Neural cell (in vitro differentiated cells): ENCODE measurements at regions not wholly inside any gene's neighbourhood (a gene's known extent, or its start where the extent isn't known, plus 50 kb on each side); places are given as distances from the start of the nearest gene placed in this dataset.

ENCODE experiments used
- H2AFZ ChIP-seq: fragments of 200-600, 300-800 bp; sonication (generic), shearing (Covaris generic); 2 replicates; pipeline ENCODE4 v1.6.0; 2014; ENCODE audit warnings: low read depth, mild to moderate bottlenecking, antibody characterized with exemption, low read length, moderate library complexity
- H3F3A ChIP-seq: fragments of 200-600 bp; shearing (Covaris generic); 2 replicates; pipeline ENCODE4 v1.6.1; 2016; ENCODE audit warnings: mild to moderate bottlenecking, moderate library complexity, mixed read lengths, antibody characterized with exemption, low read length; ENCODE audit not compliant: insufficient read depth, poor library complexity, severe bottlenecking
- H3K27ac ChIP-seq: fragments of 200-600, 300-800 bp; sonication (generic), shearing (Covaris generic); 2 replicates; pipeline ENCODE4 v1.5.1; 2014; ENCODE audit warnings: mild to moderate bottlenecking, low read length, moderate library complexity
- H3K27me3 ChIP-seq: fragments of 300-800, 200-600 bp; sonication (generic), shearing (Covaris generic); 2 replicates; pipeline ENCODE4 v1.6.0; 2014; ENCODE audit warnings: mild to moderate bottlenecking, low read depth, low read length, moderate library complexity; ENCODE audit not compliant: insufficient read depth
- H3K36me3 ChIP-seq: fragments of 300-800, 200-600 bp; sonication (generic), shearing (Covaris generic); 2 replicates; pipeline ENCODE4 v1.5.1; 2014; ENCODE audit warnings: mild to moderate bottlenecking, antibody characterized with exemption, low read length, moderate library complexity; ENCODE audit not compliant: insufficient read depth
- H3K4me2 ChIP-seq: fragments of 300-800, 200-600 bp; sonication (generic), shearing (Covaris generic); 2 replicates; pipeline ENCODE4 v1.6.0; 2014; ENCODE audit warnings: mild to moderate bottlenecking, low read length
- H3K4me3 ChIP-seq: fragments of 300-800, 200-600 bp; sonication (generic), shearing (Covaris generic); 2 replicates; pipeline ENCODE4 v1.5.1; 2014; ENCODE audit warnings: mild to moderate bottlenecking, low read length, moderate library complexity
- H3K79me2 ChIP-seq: fragments of 200-600 bp; shearing (Covaris generic); replicated peaks from 2 replicates; pipeline ENCODE4 v1.6.0; 2014; ENCODE audit warnings: mild to moderate bottlenecking, low read length, moderate library complexity; ENCODE audit not compliant: insufficient read depth
- H3K9ac ChIP-seq: fragments of 300-800, 200-600 bp; sonication (generic), shearing (Covaris generic); 2 replicates; pipeline ENCODE4 v1.6.1; 2016; ENCODE audit warnings: mild to moderate bottlenecking, low read length, mixed read lengths
- H3K9me2 ChIP-seq: fragments of 200-600 bp; shearing (Covaris generic); 2 replicates; pipeline ENCODE4 v1.6.1; 2016; ENCODE audit warnings: mild to moderate bottlenecking, low read length, mixed read lengths; ENCODE audit not compliant: insufficient read depth
- H3K9me3 ChIP-seq: fragments of 200-600, 300-800 bp; sonication (generic), shearing (Covaris generic); 2 replicates; pipeline ENCODE4 v1.6.1; 2016; ENCODE audit warnings: mild to moderate bottlenecking, mixed run types, low read length, moderate library complexity, mixed read lengths
- H4K20me1 ChIP-seq: fragments of 200-600 bp; shearing (Covaris generic); 2 replicates; pipeline ENCODE4 v1.6.1; 2016; ENCODE audit warnings: mild to moderate bottlenecking, mixed run types; ENCODE audit not compliant: insufficient read depth
- EP300 ChIP-seq: fragments of 450-650 bp; conservative IDR thresholded peaks from 2 replicates; pipeline ENCODE4 v1.6.1; 2014; ENCODE audit warnings: antibody characterized with exemption, mild to moderate bottlenecking, moderate library complexity; ENCODE audit not compliant: poor library complexity, severe bottlenecking
- EZH2 ChIP-seq: fragments of 200-600, 300-800 bp; shearing (Covaris generic), sonication (generic); IDR thresholded peaks from 2 replicates; pipeline ENCODE4 v1.6.1; 2014; ENCODE audit warnings: antibody characterized with exemption, low read length, borderline replicate concordance, mild to moderate bottlenecking; ENCODE audit not compliant: insufficient read depth, poor library complexity, severe bottlenecking
- MXI1 ChIP-seq: fragments of 450-650 bp; conservative IDR thresholded peaks from 2 replicates; pipeline ENCODE4 v1.6.1; 2014; ENCODE audit warnings: antibody characterized with exemption, mild to moderate bottlenecking; ENCODE audit not compliant: poor library complexity, severe bottlenecking
- POLR2AphosphoS5 ChIP-seq: IDR thresholded peaks from 2 replicates; pipeline ENCODE4 v1.6.1; 2012
- RAD21 ChIP-seq: fragments of 450-650 bp; conservative IDR thresholded peaks from 2 replicates; pipeline ENCODE4 v1.6.1; 2014; ENCODE audit warnings: antibody characterized with exemption, mild to moderate bottlenecking, moderate library complexity
- SMC3 ChIP-seq: fragments of 450-650 bp; conservative IDR thresholded peaks from 2 replicates; pipeline ENCODE4 v1.6.1; 2014; ENCODE audit warnings: antibody characterized with exemption, mild to moderate bottlenecking, moderate library complexity; ENCODE audit not compliant: poor library complexity
- TAF1 ChIP-seq: IDR thresholded peaks from 2 replicates; pipeline ENCODE4 v1.6.1; 2012; ENCODE audit warnings: low read depth
- TF ChIP-seq, protein P1 (sequence below): IDR thresholded peaks from 2 replicates; pipeline ENCODE4 v1.6.1; 2012; ENCODE audit warnings: borderline replicate concordance
- TF ChIP-seq, protein P2 (sequence below): fragments of 450-650 bp; IDR thresholded peaks from 2 replicates; pipeline ENCODE4 v1.5.1; 2014; ENCODE audit warnings: antibody characterized with exemption, mild to moderate bottlenecking, moderate library complexity; ENCODE audit not compliant: poor library complexity, severe bottlenecking

DNA sequence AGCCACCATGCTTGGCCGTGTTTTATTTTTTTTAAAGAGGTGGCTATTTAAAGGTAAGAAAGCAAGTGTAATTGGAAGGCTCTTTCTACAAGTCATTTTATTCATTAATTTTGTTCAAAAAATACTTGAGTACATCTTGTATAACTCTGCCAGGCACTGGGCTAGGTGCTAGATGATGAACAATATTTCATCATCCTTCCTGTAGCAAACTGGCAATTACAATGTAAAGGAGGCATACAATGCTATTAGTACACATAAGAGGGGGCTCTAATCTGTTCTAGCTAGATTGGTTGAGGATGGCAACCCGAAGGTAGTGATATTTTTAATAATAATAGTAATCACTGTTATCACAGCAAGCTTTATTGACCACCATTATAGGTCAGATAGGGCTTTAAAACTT lies 215.5 kb upstream of the KLF14 start:
- Histone ChIP-seq H3K36me3 (no peaks in the 10 kb centered on the region), H3K4me3 (no peak overlapping the region), H3F3A (no peaks in the 10 kb centered on the region), H3K9me2 (no peaks in the 10 kb centered on the region), H3K27ac (no peak overlapping the region), H4K20me1 (no peaks in the 10 kb centered on the region), H3K4me2 (no peak overlapping the region), H2AFZ (no peak overlapping the region), H3K9ac (no peak overlapping the region), H3K27me3 (no peaks in the 10 kb centered on the region), H3K9me3 (no peaks in the 10 kb centered on the region), H3K79me2 (no peaks in the 10 kb centered on the region)
- TF ChIP-seq SMC3: no peak
- TF ChIP-seq, protein P1, sequence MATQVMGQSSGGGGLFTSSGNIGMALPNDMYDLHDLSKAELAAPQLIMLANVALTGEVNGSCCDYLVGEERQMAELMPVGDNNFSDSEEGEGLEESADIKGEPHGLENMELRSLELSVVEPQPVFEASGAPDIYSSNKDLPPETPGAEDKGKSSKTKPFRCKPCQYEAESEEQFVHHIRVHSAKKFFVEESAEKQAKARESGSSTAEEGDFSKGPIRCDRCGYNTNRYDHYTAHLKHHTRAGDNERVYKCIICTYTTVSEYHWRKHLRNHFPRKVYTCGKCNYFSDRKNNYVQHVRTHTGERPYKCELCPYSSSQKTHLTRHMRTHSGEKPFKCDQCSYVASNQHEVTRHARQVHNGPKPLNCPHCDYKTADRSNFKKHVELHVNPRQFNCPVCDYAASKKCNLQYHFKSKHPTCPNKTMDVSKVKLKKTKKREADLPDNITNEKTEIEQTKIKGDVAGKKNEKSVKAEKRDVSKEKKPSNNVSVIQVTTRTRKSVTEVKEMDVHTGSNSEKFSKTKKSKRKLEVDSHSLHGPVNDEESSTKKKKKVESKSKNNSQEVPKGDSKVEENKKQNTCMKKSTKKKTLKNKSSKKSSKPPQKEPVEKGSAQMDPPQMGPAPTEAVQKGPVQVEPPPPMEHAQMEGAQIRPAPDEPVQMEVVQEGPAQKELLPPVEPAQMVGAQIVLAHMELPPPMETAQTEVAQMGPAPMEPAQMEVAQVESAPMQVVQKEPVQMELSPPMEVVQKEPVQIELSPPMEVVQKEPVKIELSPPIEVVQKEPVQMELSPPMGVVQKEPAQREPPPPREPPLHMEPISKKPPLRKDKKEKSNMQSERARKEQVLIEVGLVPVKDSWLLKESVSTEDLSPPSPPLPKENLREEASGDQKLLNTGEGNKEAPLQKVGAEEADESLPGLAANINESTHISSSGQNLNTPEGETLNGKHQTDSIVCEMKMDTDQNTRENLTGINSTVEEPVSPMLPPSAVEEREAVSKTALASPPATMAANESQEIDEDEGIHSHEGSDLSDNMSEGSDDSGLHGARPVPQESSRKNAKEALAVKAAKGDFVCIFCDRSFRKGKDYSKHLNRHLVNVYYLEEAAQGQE: no peak
- TF ChIP-seq EZH2: no peak
- no peak for TF ChIP-seq TAF1
- no peak for TF ChIP-seq MXI1
- TF ChIP-seq, protein P2, sequence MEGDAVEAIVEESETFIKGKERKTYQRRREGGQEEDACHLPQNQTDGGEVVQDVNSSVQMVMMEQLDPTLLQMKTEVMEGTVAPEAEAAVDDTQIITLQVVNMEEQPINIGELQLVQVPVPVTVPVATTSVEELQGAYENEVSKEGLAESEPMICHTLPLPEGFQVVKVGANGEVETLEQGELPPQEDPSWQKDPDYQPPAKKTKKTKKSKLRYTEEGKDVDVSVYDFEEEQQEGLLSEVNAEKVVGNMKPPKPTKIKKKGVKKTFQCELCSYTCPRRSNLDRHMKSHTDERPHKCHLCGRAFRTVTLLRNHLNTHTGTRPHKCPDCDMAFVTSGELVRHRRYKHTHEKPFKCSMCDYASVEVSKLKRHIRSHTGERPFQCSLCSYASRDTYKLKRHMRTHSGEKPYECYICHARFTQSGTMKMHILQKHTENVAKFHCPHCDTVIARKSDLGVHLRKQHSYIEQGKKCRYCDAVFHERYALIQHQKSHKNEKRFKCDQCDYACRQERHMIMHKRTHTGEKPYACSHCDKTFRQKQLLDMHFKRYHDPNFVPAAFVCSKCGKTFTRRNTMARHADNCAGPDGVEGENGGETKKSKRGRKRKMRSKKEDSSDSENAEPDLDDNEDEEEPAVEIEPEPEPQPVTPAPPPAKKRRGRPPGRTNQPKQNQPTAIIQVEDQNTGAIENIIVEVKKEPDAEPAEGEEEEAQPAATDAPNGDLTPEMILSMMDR: no peak
- TF ChIP-seq RAD21: no peak
- TF ChIP-seq POLR2AphosphoS5: no peak
- TF ChIP-seq EP300: no peak

DNA sequence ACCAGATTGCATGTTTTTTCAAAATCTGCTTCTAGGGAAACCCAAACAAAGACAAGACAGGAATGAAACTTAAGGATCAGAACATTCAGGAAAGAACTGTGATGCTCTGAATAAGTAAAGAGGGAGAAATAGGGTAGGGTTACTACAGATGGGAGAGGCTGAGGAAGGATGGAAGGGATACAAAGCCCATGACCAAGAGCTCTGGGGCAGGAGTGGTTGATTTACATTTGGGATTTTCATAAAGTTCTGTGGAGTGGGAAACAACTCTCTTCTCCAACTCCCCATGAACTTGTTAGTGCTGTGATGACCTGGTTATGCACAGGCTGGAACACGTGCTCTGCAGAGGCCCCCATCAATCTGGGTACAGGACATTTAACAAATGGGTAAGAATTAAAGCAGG lies 216.0 kb upstream of the KLF14 start:
- Histone ChIP-seq H3F3A (no peaks in the 10 kb centered on the region), H3K4me3 (no peak overlapping the region), H3K4me2 (no peak overlapping the region), H2AFZ (no peak overlapping the region), H3K27me3 (no peaks in the 10 kb centered on the region), H3K79me2 (no peaks in the 10 kb centered on the region), H4K20me1 (no peaks in the 10 kb centered on the region), H3K27ac (no peak overlapping the region), H3K9me2 (no peaks in the 10 kb centered on the region), H3K36me3 (no peaks in the 10 kb centered on the region), H3K9ac (no peak overlapping the region), H3K9me3 (no peaks in the 10 kb centered on the region)
- TF ChIP-seq MXI1 (no peak), RAD21 (no peak), EZH2 (no peak), EP300 (no peak), POLR2AphosphoS5 (no peak), TAF1 (no peak), SMC3 (no peak)
- TF ChIP-seq, protein P1: no peak
- TF ChIP-seq, protein P2: no peak
